D721Med (cell line): ENCODE measurements at regions not wholly inside any gene's neighbourhood (a gene's known extent, or its start where the extent isn't known, plus 50 kb on each side); places are given as distances from the start of the nearest gene placed in this dataset.
"Not testable (repeated sequence)": the region's sequence is repeated elsewhere in the genome, so short reads cannot be mapped to it uniquely, and the experiment has no call there.

Source experiments
- DNase-seq: peaks from one replicate; pipeline ENCODE4 v3.0.0; 2011; ENCODE audit warnings: low spot score; ENCODE audit not compliant: insufficient read length
- FAIRE-seq: peaks from 2 replicates; lab custom pipeline; 2011; peaks lifted over from hg19 to GRCh38; lab: Jason Lieb, UNC
- CTCF ChIP-seq: IDR thresholded peaks from 2 replicates; pipeline ENCODE4 v1.5.1; 2012; ENCODE audit warnings: mild to moderate bottlenecking, control low read depth; ENCODE audit not compliant: insufficient read depth; ENCODE audit errors: missing control alignments

- DNase-seq (no peak), FAIRE-seq (no peak)
- no peak for TF ChIP-seq CTCF
Measured at GRCh38 chr7:49483142-49483541, 290.3 kb upstream of the VWC2 start.

- no peak for DNase-seq
- FAIRE-seq = peak; percentile 16
- TF ChIP-seq CTCF = no peak
Measured at GRCh38 chr7:49486974-49487829, 286.2 kb upstream of the VWC2 start.

GRCh38 chr7:49487830-49488140 lies 285.7 kb upstream of the VWC2 start:
- FAIRE-seq = peak; percentile 6
- no peak for DNase-seq
- TF ChIP-seq CTCF = no peak

GRCh38 chr7:49488573-49488972 lies 284.9 kb upstream of the VWC2 start:
- TF ChIP-seq CTCF = no peak
- FAIRE-seq = no peak

GRCh38 chr7:49497471-49497870 lies 276.0 kb upstream of the VWC2 start:
- no peak for TF ChIP-seq CTCF
- DNase-seq (no peak), FAIRE-seq (no peak)

More at GRCh38 chr7:49488573-49488972, 284.9 kb upstream of the VWC2 start:
- no peak for DNase-seq

GRCh38 chr7:49500741-49501140 lies 272.7 kb upstream of the VWC2 start:
- no peak for DNase-seq
- TF ChIP-seq CTCF = no peak
- FAIRE-seq = no peak

GRCh38 chr7:49507206-49507605 lies 266.2 kb upstream of the VWC2 start:
- FAIRE-seq, DNase-seq: not testable (repeated sequence)

- TF ChIP-seq CTCF = no peak
- DNase-seq = no peak
- FAIRE-seq = no peak
Measured at GRCh38 chr7:49513911-49514310, 259.5 kb upstream of the VWC2 start.
